ENCODE measurements at regions not wholly inside any gene's neighbourhood (a gene's known extent, or its start where the extent isn't known, plus 50 kb on each side); places are given as distances from the start of the nearest gene placed in this dataset.

GRCh38 chr3:180321534-180321933, 280.4 kb upstream of the TTC14 start (continued):
- no peak for TF ChIP-seq MXI1 (IDR thresholded peaks at IDR 0.05; ENCODE audit: low read depth, low read length)

GRCh38 chr3:180322829-180323228, 279.1 kb upstream of the TTC14 start:
- Histone ChIP-seq H3K9me3 (no peaks in the 10 kb centered on the region), H3K9me2 (no peaks in the 10 kb centered on the region), H3F3A (replicated peaks; ENCODE audit: insufficient read depth) (no peaks in the 10 kb centered on the region), H3K9ac (no peak overlapping the region), H4K20me1 (ENCODE audit: insufficient read depth) (no peaks in the 10 kb centered on the region), H3K4me3 (ENCODE audit: low read depth in 2 of 2, low read length in 1 of 2) (no peak overlapping the region), H3K27me3 (ENCODE audit: insufficient read depth) (no peaks in the 10 kb centered on the region), H3K79me2 (ENCODE audit: insufficient read depth) (no peaks in the 10 kb centered on the region), H3K36me3 (replicated peaks in 1 of 2; ENCODE audit: control insufficient read depth in 1 of 2, insufficient read depth in 2 of 2, low read length in 1 of 2) (no peaks in the 10 kb centered on the region), H3K27ac (ENCODE audit: low read depth in 2 of 2, low read length in 1 of 2) (no peak overlapping the region), H2AFZ (ENCODE audit: low read depth) (no peak overlapping the region), H3K4me1 (ENCODE audit: control insufficient read depth in 1 of 2, insufficient read depth in 2 of 2, low read depth in 1 of 2, low read length in 1 of 2) (no peaks in the 10 kb centered on the region), H3K4me2 (no peak overlapping the region)
- TF ChIP-seq NFIC (IDR thresholded peaks at IDR 0.05; ENCODE audit: borderline replicate concordance) (no peak), SIN3A (IDR thresholded peaks at IDR 0.05; ENCODE audit: borderline replicate concordance, low read depth, low read length) (no peak), NRF1 (IDR thresholded peaks at IDR 0.05; ENCODE audit: low read depth, low read length) (no peak), MEF2A (IDR thresholded peaks at IDR 0.05; ENCODE audit: borderline replicate concordance, low read depth) (no peak), GATA2 (CRISPR knock-in tag; IDR thresholded peaks at IDR 0.05) (no peak), FOXM1 (IDR thresholded peaks at IDR 0.05; ENCODE audit: low read depth) (no peak), TEAD4 (IDR thresholded peaks at IDR 0.05; ENCODE audit: borderline replicate concordance, insufficient read depth) (no peak), CTCF (IDR thresholded peaks at IDR 0.05) (no peak), YY1 (IDR thresholded peaks at IDR 0.05; ENCODE audit: low read depth) (no peak), RXRA (IDR thresholded peaks at IDR 0.05; ENCODE audit: borderline replicate concordance, low read depth) (no peak), FOSL2 (IDR thresholded peaks at IDR 0.05; ENCODE audit: borderline replicate concordance, low read depth) (no peak), TAF1 (IDR thresholded peaks at IDR 0.05; ENCODE audit: borderline replicate concordance, low read depth, low read length) (no peak), USF2 (IDR thresholded peaks at IDR 0.05; ENCODE audit: borderline replicate concordance, low read depth, low read length) (no peak), ZBTB33 (IDR thresholded peaks at IDR 0.05; ENCODE audit: borderline replicate concordance, low read depth) (no peak), USF1 (IDR thresholded peaks at IDR 0.05; ENCODE audit: borderline replicate concordance, low read depth) (no peak), PBX3 (IDR thresholded peaks at IDR 0.05) (no peak), ELF1 (IDR thresholded peaks at IDR 0.05) (no peak), RCOR1 (IDR thresholded peaks at IDR 0.05; ENCODE audit: low read length) (no peak), REST (IDR thresholded peaks at IDR 0.05; ENCODE audit: low read depth, low read length) (no peak)
- ChIA-PET CTCF (no interaction called here), POLR2A (no interaction called here)
- DNase-seq = no peak
- 74% methylated on average over 12 of the region's 12 CpGs for WGBS (ENCODE audit: low lambda C conversion rate)

All from SK-N-SH (cell line).